Esophagus muscularis mucosa (tissue), 4 donors: ENCODE measurements at regions not wholly inside any gene's neighbourhood (a gene's known extent, or its start where the extent isn't known, plus 50 kb on each side); places are given as distances from the start of the nearest gene placed in this dataset.

Experiments
- DNase-seq: peaks from one replicate; pipeline ENCODE4 v3.0.0-alpha.2; 2017; ENCODE audit errors: extremely low spot score
- H3K27ac ChIP-seq, 4 donors: fragments of 200-600 bp; sonication (generic); replicated peaks in 1 of 4; 1 replicate in 3 of 4; 2 replicates in 1 of 4; pipeline ENCODE4 v1.5.1; 2016 to 2019; ENCODE audit warnings: mild to moderate bottlenecking in 1 of 4
- H3K27me3 ChIP-seq, 4 donors: fragments of 200-600 bp; sonication (generic); one replicate each; pipeline versions ENCODE4 v1.5.1 to v1.6.0; 2016 to 2019
- H3K36me3 ChIP-seq, 4 donors: fragments of 200-600 bp; sonication (generic); one replicate each; pipeline ENCODE4 v1.5.1; 2016 to 2019
- H3K4me1 ChIP-seq, 4 donors: fragments of 200-600 bp; sonication (generic); one replicate each; pipeline ENCODE4 v1.5.1; 2016 to 2019
- H3K4me3 ChIP-seq, 4 donors: fragments of 200-600 bp; sonication (generic); 1 replicate in 2 of 4; 2 replicates in 2 of 4; pipeline ENCODE4 v1.5.1; 2016 to 2019; ENCODE audit warnings: mild to moderate bottlenecking in 4 of 4, moderate library complexity in 1 of 4
- H3K9me3 ChIP-seq, 4 donors: fragments of 200-600 bp; sonication (generic); 1 replicate in 3 of 4; 2 replicates in 1 of 4; pipeline ENCODE4 v1.5.1; 2016 to 2019
- CTCF ChIP-seq, 3 experiments: fragments of 200-600 bp in 2 of 3; fragments of 450-650 bp in 1 of 3; sonication (generic) in 2 of 3; IDR thresholded peaks; one replicate each; pipeline ENCODE4 v1.5.1; 2017 to 2019; ENCODE audit warnings: antibody characterized with exemption in 3 of 3, mild to moderate bottlenecking in 2 of 3, moderate library complexity in 1 of 3
- EP300 ChIP-seq: sonication (generic); formaldehyde crosslinking; IDR thresholded peaks from one replicate; pipeline ENCODE4 v1.6.1; 2017; ENCODE audit warnings: antibody characterized with exemption
- POLR2A ChIP-seq: fragments of 450-650 bp; IDR thresholded peaks from one replicate; pipeline ENCODE4 v1.6.1; 2017; ENCODE audit warnings: antibody characterized with exemption, moderate library complexity, mild to moderate bottlenecking, low read depth
- POLR2AphosphoS5 ChIP-seq, 2 donors: sonication (generic); formaldehyde crosslinking; IDR thresholded peaks; one replicate each; pipeline ENCODE4 v1.6.1; 2017; ENCODE audit warnings: antibody characterized with exemption in 2 of 2
- WGBS: methylation state at CpG from one replicate; pipeline ENCODE4 v1.1.5; 2018; 5-methylcytosine and 5-hydroxymethylcytosine counted together
- intact Hi-C: fragments of 100-400 bp; cut with DNase I; formaldehyde crosslinking; loops from one replicate; pipeline ENCODE4 v1.15.1; 2023

DNA sequence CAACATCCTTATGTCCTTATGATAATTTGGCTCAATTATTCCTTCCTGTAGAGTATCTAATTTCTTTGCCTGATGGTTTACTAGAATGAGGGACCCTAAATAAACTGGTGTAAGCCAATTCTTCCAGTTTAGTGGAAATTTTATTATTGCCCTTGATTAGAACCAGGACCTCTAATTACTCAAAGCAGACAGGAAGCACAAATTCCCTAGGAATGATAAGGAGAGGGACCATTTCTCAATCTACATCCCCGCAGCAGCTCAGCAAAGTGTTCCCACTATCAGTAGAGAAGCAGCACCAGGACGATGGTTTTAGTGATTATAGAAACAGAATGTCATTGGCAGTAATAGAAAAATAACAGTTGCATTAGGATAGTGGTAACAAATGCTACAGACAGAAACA, 97.1 kb downstream of the PLPPR4 start:
- WGBS = 83% methylated on average over 2 of the region's 2 CpGs
- Histone ChIP-seq H3K4me1 (no peaks in the 10 kb centered on the region), H3K27ac (no peak overlapping the region), H3K36me3 (no peaks in the 10 kb centered on the region), H3K9me3 (no peaks in the 10 kb centered on the region), H3K27me3 (no peaks in the 10 kb centered on the region), H3K4me3 (no peak overlapping the region)
- DNase-seq = no peak
- intact Hi-C loops = no loop called here
- TF ChIP-seq POLR2AphosphoS5 (IDR thresholded peaks at IDR 0.05) (no peak), CTCF (IDR thresholded peaks at IDR 0.05) (no peak), POLR2A (no peak), EP300 (no peak)

DNA sequence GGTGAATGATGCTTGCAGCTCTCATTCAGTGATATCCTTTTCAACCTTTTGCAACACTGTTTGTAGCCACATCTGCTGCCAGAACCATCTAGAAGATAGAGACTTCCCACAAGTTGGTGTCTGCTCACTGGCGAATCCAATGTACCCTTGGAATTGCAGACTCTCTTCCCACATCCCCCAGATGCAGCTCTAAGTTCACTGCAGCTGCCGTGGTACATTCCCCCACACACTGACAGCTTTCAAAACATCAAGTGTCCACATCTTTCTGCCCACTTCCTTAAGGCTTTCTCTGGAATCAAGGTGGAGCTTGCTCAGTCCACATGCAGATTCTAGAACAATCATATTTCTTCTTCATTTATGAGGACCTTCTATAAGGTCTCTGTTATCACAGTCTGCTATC, 99.2 kb downstream of the PLPPR4 start:
- Histone ChIP-seq H3K27ac (no peak overlapping the region), H3K27me3 (no peaks in the 10 kb centered on the region), H3K4me3 (no peak overlapping the region), H3K9me3 (no peaks in the 10 kb centered on the region), H3K36me3 (no peaks in the 10 kb centered on the region), H3K4me1 (no peaks in the 10 kb centered on the region)
- TF ChIP-seq EP300 (no peak), POLR2AphosphoS5 (IDR thresholded peaks at IDR 0.05) (no peak), CTCF (IDR thresholded peaks at IDR 0.05) (no peak), POLR2A (no peak)
- intact Hi-C loops = no loop called here
- 49% methylated on average over 2 of the region's 2 CpGs for WGBS
- no peak for DNase-seq

GRCh38 chr1:99365141-99365540, 100.8 kb downstream of the PLPPR4 start:
- H3K36me3 ChIP-seq = no peaks in the 10 kb centered on the region
- H3K4me3 ChIP-seq = no peak overlapping the region
- H3K27ac ChIP-seq = no peak overlapping the region
- DNase-seq = no peak
- intact Hi-C loops = no loop called here
- WGBS = 54% methylated on average over 6 of the region's 6 CpGs
- H3K4me1 ChIP-seq = no peaks in the 10 kb centered on the region
- TF ChIP-seq POLR2A = no peak
- no peak for TF ChIP-seq EP300
- no peak for TF ChIP-seq CTCF (IDR thresholded peaks at IDR 0.05)
- TF ChIP-seq POLR2AphosphoS5 (IDR thresholded peaks at IDR 0.05) = no peak
- H3K9me3 ChIP-seq = no peaks in the 10 kb centered on the region
- no peaks in the 10 kb centered on the region for H3K27me3 ChIP-seq

DNA sequence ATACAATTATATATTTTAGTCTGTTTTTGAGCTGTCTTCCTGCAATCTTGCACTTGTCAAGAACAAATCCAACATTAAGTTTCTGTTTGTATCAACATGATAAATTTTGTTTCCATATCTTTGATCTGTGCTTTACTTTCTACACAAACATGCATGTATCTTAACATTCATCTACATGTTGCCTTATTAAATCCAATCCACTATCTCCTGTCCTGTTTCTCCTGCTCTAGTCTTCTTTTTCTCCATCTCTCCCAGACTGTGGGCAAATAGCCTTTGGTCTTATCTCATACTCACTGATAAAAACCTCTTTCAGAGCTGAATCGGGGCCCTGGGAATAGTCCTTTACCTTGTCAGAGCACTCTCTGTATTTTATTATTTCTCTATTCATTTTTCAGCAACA, 101.3 kb downstream of the PLPPR4 start:
- Histone ChIP-seq H3K9me3 (no peaks in the 10 kb centered on the region), H3K27me3 (no peaks in the 10 kb centered on the region), H3K4me3 (no peak overlapping the region), H3K4me1 (no peaks in the 10 kb centered on the region), H3K27ac (no peak overlapping the region), H3K36me3 (no peaks in the 10 kb centered on the region)
- intact Hi-C loops = no loop called here
- 71% methylated on average over 1 of the region's 1 CpG for WGBS
- TF ChIP-seq POLR2A (no peak), EP300 (no peak)
- DNase-seq = no peak

- Histone ChIP-seq H3K4me1 (no peaks in the 10 kb centered on the region), H3K27me3 (no peaks in the 10 kb centered on the region), H3K9me3 (no peaks in the 10 kb centered on the region), H3K36me3 (no peaks in the 10 kb centered on the region), H3K4me3 (no peak overlapping the region), H3K27ac (no peak overlapping the region)
- WGBS = 62% methylated on average over 1 of the region's 2 CpGs
- intact Hi-C loops = no loop called here
- DNase-seq = no peak
- TF ChIP-seq CTCF (IDR thresholded peaks at IDR 0.05) (no peak), EP300 (no peak), POLR2AphosphoS5 (IDR thresholded peaks at IDR 0.05) (no peak), POLR2A (no peak)
These were observed 104.9 kb downstream of the PLPPR4 start for GRCh38 chr1:99369154-99369553.
